Fibroblast of pulmonary artery (primary cell): ENCODE measurements at regions not wholly inside any gene's neighbourhood (a gene's known extent, or its start where the extent isn't known, plus 50 kb on each side); places are given as distances from the start of the nearest gene placed in this dataset.
A peak's percentile ranks its signal among the peaks of the same experiment; 100 is the strongest.

ENCODE experiments used
- DNase-seq: peaks from one replicate; pipeline ENCODE4 v3.0.0-alpha.2; 2010; ENCODE audit warnings: low read depth
- H3K4me3 ChIP-seq: replicated peaks from 2 replicates; pipeline ENCODE4 v1.5.1; 2011; ENCODE audit warnings: low read depth, mild to moderate bottlenecking, control low read depth, low read length, moderate library complexity
- CTCF ChIP-seq: IDR thresholded peaks from 2 replicates; pipeline ENCODE4 v1.5.1; 2011; ENCODE audit warnings: mild to moderate bottlenecking, control low read depth, low read length, inconsistent platforms; ENCODE audit errors: missing control alignments

DNA sequence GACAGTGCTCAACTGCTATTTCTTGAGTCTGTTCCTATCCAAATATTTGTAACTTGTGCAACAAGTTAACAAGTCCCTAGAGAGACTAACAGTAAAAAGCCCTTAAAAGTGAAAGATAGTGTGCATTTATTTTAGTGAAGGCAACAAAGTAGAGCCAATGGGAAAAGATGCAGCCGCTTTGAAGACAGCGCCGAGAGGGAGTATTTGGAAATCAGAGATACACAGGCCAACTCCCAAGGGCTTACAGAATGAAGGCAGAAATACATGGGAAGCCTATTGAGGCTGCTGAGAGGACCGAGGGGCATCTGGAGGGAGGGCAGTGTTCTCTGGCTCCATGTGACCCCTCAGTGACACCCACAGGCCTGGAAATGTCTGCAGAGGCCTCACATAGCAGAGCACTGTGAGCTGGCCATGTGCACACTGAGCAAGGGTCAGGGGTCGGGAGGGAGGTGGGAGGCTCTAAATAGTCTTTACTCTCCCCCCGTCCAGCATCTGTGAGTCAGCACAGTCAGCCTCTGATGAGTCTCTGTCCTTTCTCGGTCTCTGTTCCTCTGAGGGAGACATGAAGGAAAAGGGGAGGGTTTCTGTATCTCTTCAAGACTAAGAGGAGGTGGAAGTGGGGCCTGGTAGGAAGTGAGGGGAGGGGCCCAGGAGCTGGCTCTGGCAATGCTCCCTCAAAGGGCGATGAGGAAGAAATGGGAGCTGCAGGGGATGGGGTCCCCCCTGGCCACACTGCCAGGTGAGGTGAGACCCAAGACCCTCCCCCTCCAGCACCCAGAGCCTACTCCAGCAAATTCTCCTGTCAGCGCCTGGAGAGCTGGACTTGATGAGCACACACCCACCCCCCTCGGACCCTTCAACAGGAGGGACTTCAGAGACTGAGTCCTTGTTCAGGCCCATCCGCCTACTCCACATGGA lies 133.6 kb downstream of the SP3 start:
- no peak overlapping the region for H3K4me3 ChIP-seq
- peak; percentile 71 for DNase-seq
- TF ChIP-seq CTCF = no peak

- no peak for TF ChIP-seq CTCF
- no peak overlapping the region for H3K4me3 ChIP-seq
- DNase-seq = no peak
Measured at GRCh38 chr2:173834141-173834540, 131.0 kb downstream of the SP3 start.

GRCh38 chr2:173835726-173836125 lies 129.4 kb downstream of the SP3 start:
- no peak for DNase-seq
- TF ChIP-seq CTCF = no peak
- H3K4me3 ChIP-seq = no peak overlapping the region

DNA sequence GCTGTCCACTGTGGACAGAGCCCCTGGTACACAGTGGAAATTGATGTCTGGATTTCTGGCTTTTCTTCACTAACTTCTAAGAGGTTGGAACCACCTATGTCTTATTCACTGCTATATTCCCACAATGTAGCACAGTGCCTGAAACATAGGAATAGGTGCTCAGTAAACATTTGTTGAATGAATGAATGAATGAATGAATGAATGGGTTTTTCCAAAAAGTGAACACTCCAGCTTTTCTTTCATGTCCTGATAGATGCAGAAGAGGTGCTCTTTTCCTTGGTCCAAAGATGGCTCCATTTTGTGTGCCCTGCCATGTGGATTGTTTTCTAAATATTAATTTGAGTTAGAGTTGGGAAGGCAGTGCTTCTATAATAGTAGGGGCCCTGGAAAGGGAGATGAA lies 124.1 kb downstream of the SP3 start:
- TF ChIP-seq CTCF = no peak
- H3K4me3 ChIP-seq = no peak overlapping the region
- DNase-seq = no peak

DNA sequence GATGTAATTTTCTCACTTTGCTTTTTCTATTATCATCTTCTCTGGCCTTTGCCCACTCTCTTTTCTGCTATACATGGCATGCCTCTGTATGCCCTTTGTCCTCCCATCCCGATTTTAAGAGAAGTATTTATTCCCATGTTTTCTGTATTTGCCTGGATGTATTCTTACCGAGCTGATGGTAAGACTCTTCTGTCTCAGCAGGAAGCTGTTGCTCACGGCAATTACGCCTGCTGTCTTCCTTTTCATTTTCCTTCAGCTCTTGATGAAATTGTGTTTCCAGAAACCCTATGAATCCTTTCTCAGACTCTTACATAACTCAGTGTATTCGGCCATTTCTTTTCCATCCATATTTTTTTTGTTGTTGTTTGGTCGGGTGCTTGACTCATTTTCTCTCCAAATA lies 121.6 kb downstream of the SP3 start:
- no peak overlapping the region for H3K4me3 ChIP-seq
- TF ChIP-seq CTCF = no peak
- no peak for DNase-seq

GRCh38 chr2:173851141-173851641 lies 114.0 kb downstream of the SP3 start:
- DNase-seq = no peak
- H3K4me3 ChIP-seq = no peak overlapping the region
- no peak for TF ChIP-seq CTCF

DNA sequence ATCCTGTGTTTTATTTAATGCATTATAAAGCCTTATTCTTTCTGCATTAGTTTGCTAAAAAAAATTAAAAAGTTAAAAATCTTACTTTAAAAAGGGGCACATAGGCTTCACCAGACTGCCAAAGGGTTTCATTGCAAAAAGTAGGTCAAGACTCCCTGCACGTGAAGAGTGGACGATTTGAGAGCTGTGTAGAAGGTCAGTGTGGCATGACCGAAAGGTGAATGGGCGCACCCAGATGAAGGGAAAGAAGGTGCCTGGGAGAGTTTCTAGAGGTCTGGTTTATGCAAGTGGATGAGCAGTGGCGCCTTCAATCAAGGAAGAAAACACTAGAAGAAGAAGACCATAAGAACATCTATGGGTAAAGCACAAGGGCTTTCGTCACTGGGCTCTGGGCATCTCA lies 111.0 kb downstream of the SP3 start:
- no peak for TF ChIP-seq CTCF
- DNase-seq = no peak
- H3K4me3 ChIP-seq = no peak overlapping the region
